Neuronal stem cell (in vitro differentiated cells): ENCODE measurements at regions not wholly inside any gene's neighbourhood (a gene's known extent, or its start where the extent isn't known, plus 50 kb on each side); places are given as distances from the start of the nearest gene placed in this dataset.
"Not testable (repeated sequence)": the region's sequence is repeated elsewhere in the genome, so short reads cannot be mapped to it uniquely, and the experiment has no call there.

Experiments used
- DNase-seq: peaks from one replicate; pipeline ENCODE4 v3.0.0-alpha.2; 2013; ENCODE audit warnings: low spot score
- H2AFZ ChIP-seq: one replicate; pipeline ENCODE4 v1.6.1; 2013; ENCODE audit warnings: mild to moderate bottlenecking, low read length, inconsistent platforms
- H2AK5ac ChIP-seq: 2 replicates; pipeline ENCODE4 v1.6.1; 2013; ENCODE audit warnings: low read depth, mild to moderate bottlenecking, inconsistent platforms, low read length, moderate library complexity, mixed read lengths
- H2BK120ac ChIP-seq: 2 replicates; pipeline ENCODE4 v1.6.1; 2013; ENCODE audit warnings: low read depth, mild to moderate bottlenecking, inconsistent platforms, low read length, moderate library complexity, mixed read lengths
- H2BK12ac ChIP-seq: one replicate; pipeline ENCODE4 v1.6.1; 2013; ENCODE audit warnings: low read length, inconsistent platforms
- H2BK15ac ChIP-seq: 2 replicates; pipeline ENCODE4 v1.6.1; 2013; ENCODE audit warnings: mild to moderate bottlenecking, low read length, inconsistent platforms, mixed read lengths
- H2BK5ac ChIP-seq: one replicate; pipeline ENCODE4 v1.6.1; 2013; ENCODE audit warnings: inconsistent platforms, mild to moderate bottlenecking, low read length, moderate library complexity
- H3K14ac ChIP-seq: one replicate; pipeline ENCODE4 v1.6.1; 2013; ENCODE audit warnings: low read length, inconsistent platforms
- H3K18ac ChIP-seq: 2 replicates; pipeline ENCODE4 v1.6.1; 2013; ENCODE audit warnings: low read length, inconsistent platforms
- H3K23ac ChIP-seq: 2 replicates; pipeline ENCODE4 v1.6.1; 2013; ENCODE audit warnings: low read depth, mild to moderate bottlenecking, mixed read lengths, low read length, inconsistent platforms; ENCODE audit not compliant: poor library complexity
- H3K27ac ChIP-seq: replicated peaks from 3 replicates; pipeline ENCODE4 v1.5.1; 2013; ENCODE audit warnings: low read length, inconsistent platforms
- H3K27me3 ChIP-seq, 3 experiments: 2 replicates each; pipeline ENCODE4 v1.6.1; 2013; ENCODE audit warnings: low read length in 3 of 3, mild to moderate bottlenecking in 2 of 3, inconsistent platforms in 1 of 3, low read depth in 1 of 3, mixed read lengths in 1 of 3, moderate library complexity in 1 of 3; ENCODE audit not compliant: control insufficient read depth in 3 of 3, insufficient read depth in 3 of 3
- H3K36me3 ChIP-seq, 2 donors: replicated peaks in 1 of 2; 2 replicates each; pipeline ENCODE4 v1.6.1; 2013; ENCODE audit warnings: low read length in 2 of 2; ENCODE audit not compliant: control insufficient read depth in 2 of 2, insufficient read depth in 2 of 2
- H3K4ac ChIP-seq: 2 replicates; pipeline ENCODE4 v1.6.1; 2013; ENCODE audit warnings: inconsistent platforms, mild to moderate bottlenecking, low read length, moderate library complexity
- H3K4me1 ChIP-seq, 2 donors: 1 replicate in 1 of 2; 2 replicates in 1 of 2; pipeline ENCODE4 v1.6.1; 2013; ENCODE audit warnings: low read length in 2 of 2, low read depth in 1 of 2; ENCODE audit not compliant: control insufficient read depth in 2 of 2, insufficient read depth in 1 of 2
- H3K4me2 ChIP-seq: one replicate; pipeline ENCODE4 v1.6.1; 2013; ENCODE audit warnings: mild to moderate bottlenecking, low read length, inconsistent platforms; ENCODE audit not compliant: insufficient read depth, poor library complexity, severe bottlenecking
- H3K4me3 ChIP-seq, 2 donors: 2 replicates each; pipeline ENCODE4 v1.5.1; 2013; ENCODE audit warnings: low read length in 2 of 2, mild to moderate bottlenecking in 2 of 2, inconsistent platforms in 1 of 2, moderate library complexity in 1 of 2
- H3K79me1 ChIP-seq: one replicate; pipeline ENCODE4 v1.6.1; 2013; ENCODE audit warnings: low read depth, mild to moderate bottlenecking, inconsistent platforms, low read length, moderate library complexity
- H3K9ac ChIP-seq: one replicate; pipeline ENCODE4 v1.6.1; 2013; ENCODE audit warnings: mild to moderate bottlenecking, low read depth, low read length, inconsistent platforms; ENCODE audit not compliant: poor library complexity
- H3K9me3 ChIP-seq, 2 donors: replicated peaks in 1 of 2; 2 replicates each; pipeline versions ENCODE3 to v1.6.1; 2013; ENCODE audit warnings: low read length in 2 of 2, mild to moderate bottlenecking in 2 of 2, inconsistent platforms in 1 of 2, low read depth in 1 of 2, mixed read lengths in 1 of 2, moderate library complexity in 1 of 2; ENCODE audit not compliant: control insufficient read depth in 2 of 2, insufficient read depth in 1 of 2
- H4K8ac ChIP-seq: one replicate; pipeline ENCODE4 v1.6.1; 2013; ENCODE audit warnings: low read depth, mild to moderate bottlenecking, inconsistent platforms, low read length, moderate library complexity
- H4K91ac ChIP-seq: one replicate; pipeline ENCODE4 v1.6.1; 2013; ENCODE audit warnings: low read length, low read depth, mild to moderate bottlenecking, inconsistent platforms; ENCODE audit not compliant: poor library complexity
- WGBS, 2 donors: extraction: QIAGEN DNeasy Blood & Tissue Kit; methylation state at CpG; one replicate each; pipeline ENCODE4 v1.1.7; 2013; ENCODE audit warnings: missing lambda C conversion rate in 2 of 2, mixed read lengths in 1 of 2; ENCODE audit not compliant: insufficient read length in 2 of 2, insufficient replicate concordance in 1 of 2; ENCODE audit errors: extremely low coverage in 2 of 2; 5-methylcytosine and 5-hydroxymethylcytosine counted together

DNA sequence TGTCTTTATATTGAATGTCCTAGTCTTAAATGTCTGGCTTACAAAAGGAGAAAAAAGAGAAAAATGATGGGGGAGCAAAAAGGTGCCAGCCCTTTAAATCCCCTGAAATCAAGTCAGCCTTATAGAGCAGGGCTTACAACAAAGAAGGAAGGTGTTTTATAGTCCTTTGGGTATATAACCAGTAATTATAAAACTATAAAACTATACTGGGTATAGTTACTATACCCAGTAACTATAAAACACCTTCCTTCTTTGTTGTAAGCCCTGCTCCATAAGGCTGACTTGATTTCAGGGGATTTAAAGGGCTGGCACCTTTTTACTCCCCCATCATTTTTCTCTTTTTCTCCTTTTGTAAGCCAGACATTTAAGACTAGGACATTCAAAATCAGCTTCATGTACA is 598.0 kb upstream of the SEMA6D start:
- Histone ChIP-seq H3K27ac (no peak overlapping the region), H3K4me1 (no peaks in the 10 kb centered on the region), H3K14ac (no peak overlapping the region), H3K4ac (no peak overlapping the region), H3K27me3 (no peaks in the 10 kb centered on the region), H3K23ac (no peak overlapping the region), H4K91ac (no peak overlapping the region), H2BK15ac (no peak overlapping the region), H3K4me2 (no peak overlapping the region), H4K8ac (no peak overlapping the region), H2AK5ac (no peak overlapping the region), H2BK120ac (no peak overlapping the region), H3K4me3 (no peak overlapping the region), H2BK5ac (no peak overlapping the region), H3K79me1 (no peaks in the 10 kb centered on the region), H3K9ac (no peak overlapping the region), H3K9me3 (no peaks in the 10 kb centered on the region), H2BK12ac (no peak overlapping the region), H2AFZ (no peak overlapping the region), H3K18ac (no peak overlapping the region), H3K36me3 (no peaks in the 10 kb centered on the region)
- DNase-seq = no peak

DNA sequence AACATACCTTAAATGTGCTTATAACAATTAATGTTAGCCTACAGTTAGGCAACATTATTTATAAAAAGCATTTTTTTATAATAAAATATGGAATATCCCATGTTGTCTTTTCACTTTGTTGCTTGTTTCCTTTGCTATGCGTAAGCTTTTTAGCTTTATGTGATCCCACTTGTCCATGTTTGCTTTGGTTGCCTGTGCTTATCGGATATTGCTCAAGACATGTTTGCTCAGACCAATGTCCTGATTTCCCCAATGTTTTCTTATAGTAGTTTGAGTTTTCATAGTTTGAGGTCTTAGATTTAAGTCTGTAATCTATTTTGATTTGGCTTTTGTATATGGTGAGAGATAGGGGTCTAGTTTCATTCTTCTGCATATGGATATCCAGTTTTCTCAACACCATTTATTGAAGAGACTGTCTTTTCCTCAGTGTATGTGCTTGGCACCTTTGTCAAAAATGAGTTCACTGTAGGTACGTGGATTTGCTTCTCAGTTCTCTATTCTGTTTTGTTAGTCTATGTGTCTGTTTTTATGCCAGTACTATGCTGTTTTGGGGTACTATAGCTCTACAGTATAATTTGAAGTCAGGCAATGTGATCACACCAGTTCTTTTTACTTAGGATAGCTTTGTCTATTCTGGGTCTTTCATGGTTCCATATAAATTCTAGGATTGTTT is 592.7 kb upstream of the SEMA6D start:
- Histone ChIP-seq H2AK5ac (no peak overlapping the region), H3K79me1 (no peaks in the 10 kb centered on the region), H3K23ac (no peak overlapping the region), H2AFZ (no peak overlapping the region), H2BK12ac (no peak overlapping the region), H3K9ac (no peak overlapping the region), H3K4me1 (no peaks in the 10 kb centered on the region), H3K4ac (no peak overlapping the region), H3K9me3 (no peaks in the 10 kb centered on the region), H3K14ac (no peak overlapping the region), H3K18ac (no peak overlapping the region), H3K27me3 (no peaks in the 10 kb centered on the region), H2BK15ac (no peak overlapping the region), H2BK5ac (no peak overlapping the region), H3K4me2 (no peak overlapping the region), H4K8ac (no peak overlapping the region), H4K91ac (no peak overlapping the region), H3K27ac (no peak overlapping the region), H3K4me3 (no peak overlapping the region), H2BK120ac (no peak overlapping the region), H3K36me3 (no peaks in the 10 kb centered on the region)
- DNase-seq = no peak
- WGBS, 2 donors = no CpG with 5 or more reads among the region's 3 CpGs

DNA sequence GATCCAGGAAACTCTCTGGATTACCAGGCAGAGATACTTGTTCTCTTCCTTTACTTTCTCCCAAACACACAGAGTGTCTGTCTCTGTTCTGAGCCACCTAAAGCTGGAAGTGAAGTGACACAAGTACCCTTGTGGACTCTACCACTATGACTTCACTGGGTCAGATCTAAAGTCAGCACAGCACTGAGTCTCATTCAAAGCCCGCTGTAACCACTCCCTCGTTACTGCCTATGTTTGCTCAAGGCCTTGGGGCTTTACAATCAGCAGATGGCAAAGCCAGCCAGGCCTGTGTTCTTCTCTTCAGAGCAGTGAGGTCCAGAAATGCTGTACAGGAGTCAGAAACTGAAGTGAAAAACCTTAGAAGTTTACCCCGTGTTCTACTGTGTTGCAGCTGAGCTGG is 588.3 kb upstream of the SEMA6D start:
- no peak for DNase-seq

DNA sequence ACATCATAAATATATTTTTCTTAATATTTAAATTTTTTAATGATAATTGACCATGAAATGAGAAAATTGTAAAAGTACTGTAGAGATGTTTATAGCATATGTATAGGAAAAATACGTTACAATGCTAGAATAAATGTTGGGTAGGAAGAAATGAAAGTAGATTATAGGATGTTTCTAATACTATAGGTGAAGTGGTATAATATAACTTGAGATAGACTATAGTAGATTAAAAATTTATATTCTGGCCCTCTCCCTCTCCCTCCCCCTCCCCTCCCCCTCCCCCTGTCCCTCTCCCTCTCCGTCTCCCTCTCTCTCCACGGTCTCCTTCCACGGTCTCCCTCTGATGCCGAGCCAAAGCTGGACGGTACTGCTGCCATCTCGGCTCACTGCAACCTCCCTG is 585.9 kb upstream of the SEMA6D start:
- not testable (repeated sequence) for H4K91ac ChIP-seq, H2BK5ac ChIP-seq, H3K79me1 ChIP-seq, H3K27ac ChIP-seq, DNase-seq, H3K23ac ChIP-seq, H2AFZ ChIP-seq, H3K4me1 ChIP-seq, H2AK5ac ChIP-seq, H2BK12ac ChIP-seq, H3K14ac ChIP-seq, H3K9me3 ChIP-seq, H4K8ac ChIP-seq, H2BK120ac ChIP-seq, H3K4me2 ChIP-seq, H2BK15ac ChIP-seq, H3K4ac ChIP-seq, H3K36me3 ChIP-seq, H3K18ac ChIP-seq, H3K9ac ChIP-seq, H3K27me3 ChIP-seq, H3K4me3 ChIP-seq
- WGBS, 2 donors = 100% methylated on average over 1 of the region's 7 CpGs

More for the DNA sequence above, 588.3 kb upstream of the SEMA6D start:
- H2BK15ac ChIP-seq = no peak overlapping the region
- H3K36me3 ChIP-seq = no peaks in the 10 kb centered on the region
- no peak overlapping the region for H3K4me3 ChIP-seq
- H4K8ac ChIP-seq = no peak overlapping the region
- H3K18ac ChIP-seq = no peak overlapping the region
- no peak overlapping the region for H2AK5ac ChIP-seq
- peaks cover 0 to 2% of the 10 kb centered on the region in 2 donors for H3K9me3 ChIP-seq
- H3K23ac ChIP-seq = no peak overlapping the region
- H3K4me1 ChIP-seq = no peaks in the 10 kb centered on the region
- no peak overlapping the region for H4K91ac ChIP-seq
- WGBS, 2 donors = no CpG with 5 or more reads among the region's 3 CpGs
- H2BK5ac ChIP-seq = no peak overlapping the region
- H2AFZ ChIP-seq = no peak overlapping the region
- no peak overlapping the region for H2BK120ac ChIP-seq
- no peak overlapping the region for H2BK12ac ChIP-seq
- H3K14ac ChIP-seq = no peak overlapping the region
- no peak overlapping the region for H3K4ac ChIP-seq
- no peaks in the 10 kb centered on the region for H3K27me3 ChIP-seq
- H3K79me1 ChIP-seq = no peaks in the 10 kb centered on the region
- no peak overlapping the region for H3K9ac ChIP-seq
- H3K27ac ChIP-seq = no peak overlapping the region
- no peak overlapping the region for H3K4me2 ChIP-seq
